Liver (tissue), 8 donors: ENCODE measurements at regions not wholly inside any gene's neighbourhood (a gene's known extent, or its start where the extent isn't known, plus 50 kb on each side); places are given as distances from the start of the nearest gene placed in this dataset.

Experiments
- DNase-seq: peaks from one replicate; pipeline ENCODE4 v3.0.0-alpha.2; 2017; ENCODE audit warnings: low spot score
- H3K27ac ChIP-seq, 2 donors: one replicate each; pipeline ENCODE4 v1.7.0; 2013; ENCODE audit warnings: inconsistent platforms in 2 of 2, low read length in 2 of 2, control low read depth in 1 of 2, low read depth in 1 of 2, mild to moderate bottlenecking in 1 of 2
- H3K27me3 ChIP-seq, 4 donors: one replicate each; pipeline versions ENCODE4 v1.6.1 to v1.7.0; 2013; ENCODE audit warnings: low read length in 3 of 4, inconsistent platforms in 1 of 4, mild to moderate bottlenecking in 1 of 4, moderate library complexity in 1 of 4; ENCODE audit not compliant: control insufficient read depth in 4 of 4, insufficient read depth in 4 of 4
- H3K36me3 ChIP-seq, 4 donors: one replicate each; pipeline versions ENCODE4 v1.6.1 to v1.7.0; 2013; ENCODE audit warnings: low read length in 3 of 4, mild to moderate bottlenecking in 3 of 4, low read depth in 1 of 4, moderate library complexity in 1 of 4; ENCODE audit not compliant: control insufficient read depth in 4 of 4, insufficient read depth in 3 of 4
- H3K4me1 ChIP-seq, 4 donors: one replicate each; pipeline versions ENCODE4 v1.6.1 to v1.7.0; 2013; ENCODE audit warnings: low read length in 3 of 4, mild to moderate bottlenecking in 3 of 4, moderate library complexity in 1 of 4; ENCODE audit not compliant: control insufficient read depth in 4 of 4, insufficient read depth in 4 of 4
- H3K4me3 ChIP-seq, 3 donors: one replicate each; pipeline versions ENCODE4 v1.6.1 to v1.7.0; 2013; ENCODE audit warnings: low read length in 3 of 3, control low read depth in 1 of 3, low read depth in 1 of 3, mild to moderate bottlenecking in 1 of 3
- H3K9ac ChIP-seq, 2 donors: one replicate each; pipeline ENCODE4 v1.7.0; 2013; ENCODE audit warnings: low read length in 2 of 2, mild to moderate bottlenecking in 2 of 2, moderate library complexity in 2 of 2, control low read depth in 1 of 2, low read depth in 1 of 2
- H3K9me3 ChIP-seq, 4 donors: one replicate each; pipeline versions ENCODE4 v1.6.1 to v1.7.0; 2013; ENCODE audit warnings: low read length in 3 of 4; ENCODE audit not compliant: control insufficient read depth in 4 of 4
- ATF3 ChIP-seq: IDR thresholded peaks from 2 replicates; pipeline ENCODE4 v1.6.1; 2016; ENCODE audit warnings: antibody characterized with exemption
- CTCF ChIP-seq: fragments of 150-350 bp; IDR thresholded peaks from 2 replicates; pipeline ENCODE4 v1.5.1; 2017; ENCODE audit warnings: improper control_type of control experiment, low read depth, low read length; ENCODE audit not compliant: missing input control
- EGR1 ChIP-seq, 2 donors: IDR thresholded peaks; 2 replicates each; pipeline ENCODE4 v1.6.1; 2016 to 2018; ENCODE audit warnings: antibody characterized with exemption in 2 of 2, low read depth in 2 of 2
- FOXA1 ChIP-seq: IDR thresholded peaks from 2 replicates; pipeline ENCODE4 v1.6.1; 2016; ENCODE audit warnings: antibody characterized with exemption
- GABPA ChIP-seq, 2 donors: IDR thresholded peaks in 1 of 2; conservative IDR thresholded peaks in 1 of 2; 2 replicates each; pipeline ENCODE4 v1.6.1; 2016; ENCODE audit warnings: antibody characterized with exemption in 2 of 2, mild to moderate bottlenecking in 1 of 2, moderate library complexity in 1 of 2
- HNF4A ChIP-seq, 2 donors: conservative IDR thresholded peaks; 2 replicates each; pipeline ENCODE4 v1.6.1; 2016; ENCODE audit warnings: antibody characterized with exemption in 2 of 2, mild to moderate bottlenecking in 2 of 2
- HNF4G ChIP-seq: IDR thresholded peaks from 2 replicates; pipeline ENCODE4 v1.6.1; 2016; ENCODE audit warnings: antibody characterized with exemption
- JUND ChIP-seq, 2 donors: IDR thresholded peaks; 2 replicates each; pipeline ENCODE4 v1.6.1; 2016; ENCODE audit warnings: antibody characterized with exemption in 2 of 2
- MAX ChIP-seq: IDR thresholded peaks from 2 replicates; pipeline ENCODE4 v1.6.1; 2016; ENCODE audit warnings: antibody characterized with exemption
- NR2F2 ChIP-seq: IDR thresholded peaks from 2 replicates; pipeline ENCODE4 v1.6.1; 2016; ENCODE audit warnings: antibody characterized with exemption
- REST ChIP-seq: IDR thresholded peaks from 2 replicates; pipeline ENCODE4 v1.6.1; 2016; ENCODE audit warnings: antibody characterized with exemption, mild to moderate bottlenecking
- RXRA ChIP-seq, 2 donors: IDR thresholded peaks; 2 replicates each; pipeline ENCODE4 v1.6.1; 2017 to 2018; ENCODE audit warnings: antibody characterized with exemption in 2 of 2, mild to moderate bottlenecking in 1 of 2
- SP1 ChIP-seq: IDR thresholded peaks from 2 replicates; pipeline ENCODE4 v1.6.1; 2018; ENCODE audit warnings: antibody characterized with exemption, mild to moderate bottlenecking
- TAF1 ChIP-seq: conservative IDR thresholded peaks from 2 replicates; pipeline ENCODE4 v1.6.1; 2016; ENCODE audit warnings: antibody characterized with exemption, mild to moderate bottlenecking
- YY1 ChIP-seq: IDR thresholded peaks from 2 replicates; pipeline ENCODE4 v1.6.1; 2016; ENCODE audit warnings: antibody characterized with exemption, mild to moderate bottlenecking
- ZBTB33 ChIP-seq: IDR thresholded peaks from 2 replicates; pipeline ENCODE4 v1.6.1; 2016; ENCODE audit warnings: antibody characterized with exemption
- WGBS: extraction: QIAGEN DNeasy Blood & Tissue Kit; methylation state at CpG from one replicate; pipeline ENCODE4 v1.1.7; 2013; 5-methylcytosine and 5-hydroxymethylcytosine counted together
- donor health status: healthy.
- donor health status: healthy.
- donor health status: healthy.
- donor health status: healthy.
- donor health status: healthy.

- H3K27me3 ChIP-seq = no peaks in the 10 kb centered on the region
- TF ChIP-seq YY1 (no peak), TAF1 (no peak), MAX (no peak), HNF4A (conservative IDR thresholded peaks at IDR 0.05) (no peak), GABPA (IDR thresholded peaks at IDR 0.05 in 1 of 2, conservative IDR thresholded peaks at IDR 0.05 in 1 of 2) (no peak), HNF4G (no peak), ZBTB33 (no peak), REST (no peak), SP1 (no peak), NR2F2 (no peak), RXRA (IDR thresholded peaks at IDR 0.05) (no peak)
- H3K4me3 ChIP-seq = no peak overlapping the region
- H3K36me3 ChIP-seq = no peaks in the 10 kb centered on the region
- H3K9me3 ChIP-seq = no peaks in the 10 kb centered on the region
- WGBS = 85% methylated on average over 8 of the region's 8 CpGs
- H3K4me1 ChIP-seq = no peaks in the 10 kb centered on the region
- DNase-seq = no peak
- no peak overlapping the region for H3K27ac ChIP-seq
- H3K9ac ChIP-seq = no peak overlapping the region
These were observed 82.1 kb upstream of the ONECUT1 start for GRCh38 chr15:52872036-52872818.

GRCh38 chr15:52870015-52870414 is 79.9 kb upstream of the ONECUT1 start:
- Histone ChIP-seq H3K27ac (no peak overlapping the region), H3K9me3 (no peaks in the 10 kb centered on the region), H3K36me3 (no peaks in the 10 kb centered on the region), H3K27me3 (no peaks in the 10 kb centered on the region), H3K4me1 (no peaks in the 10 kb centered on the region), H3K9ac (no peak overlapping the region), H3K4me3 (no peak overlapping the region)
- WGBS = 88% methylated on average over 3 of the region's 3 CpGs
- no peak for DNase-seq
- no peak for TF ChIP-seq TAF1
- TF ChIP-seq MAX = no peak
- no peak for TF ChIP-seq ATF3
- no peak for TF ChIP-seq HNF4A (conservative IDR thresholded peaks at IDR 0.05)
- TF ChIP-seq NR2F2 = no peak
- no peak for TF ChIP-seq GABPA (IDR thresholded peaks at IDR 0.05 in 1 of 2, conservative IDR thresholded peaks at IDR 0.05 in 1 of 2)
- no peak for TF ChIP-seq FOXA1
- no peak for TF ChIP-seq ZBTB33
- no peak for TF ChIP-seq REST
- no peak for TF ChIP-seq YY1
- no peak for TF ChIP-seq RXRA (IDR thresholded peaks at IDR 0.05)
- no peak for TF ChIP-seq EGR1 (IDR thresholded peaks at IDR 0.05; ENCODE audit: low read depth in 2 of 2)
- TF ChIP-seq JUND (IDR thresholded peaks at IDR 0.05) = no peak
- no peak for TF ChIP-seq SP1
- TF ChIP-seq CTCF = no peak
